DND-41 (cell line): ENCODE measurements at regions not wholly inside any gene's neighbourhood (a gene's known extent, or its start where the extent isn't known, plus 50 kb on each side); places are given as distances from the start of the nearest gene placed in this dataset.

Experiments used
- ATAC-seq: fragments of 200-7000 bp; cut with Tn5 transposase; 3 replicates; pipeline ENCODE4 v1.9.1; 2021; ENCODE audit warnings: low read depth; ENCODE audit not compliant: insufficient read depth
- DNase-seq: peaks from one replicate; pipeline ENCODE4 v3.0.0-alpha.2; 2020
- H2AFZ ChIP-seq: 2 replicates; pipeline ENCODE4 v1.6.0; 2012; ENCODE audit warnings: low read depth, low read length
- H3K27ac ChIP-seq: 2 replicates; pipeline ENCODE4 v1.5.1; 2012; ENCODE audit warnings: low read length, inconsistent platforms
- H3K27me3 ChIP-seq: fragments of 200-600 bp; sonication (generic); 2 replicates; pipeline ENCODE4 v1.6.0; 2012; ENCODE audit warnings: low read length, mild to moderate bottlenecking, inconsistent platforms; ENCODE audit not compliant: insufficient read depth, poor library complexity
- H3K36me3 ChIP-seq: 2 replicates; pipeline ENCODE4 v1.5.1; 2012; ENCODE audit warnings: low read length, inconsistent platforms; ENCODE audit not compliant: insufficient read depth
- H3K4me1 ChIP-seq: 2 replicates; pipeline ENCODE4 v1.5.1; 2012; ENCODE audit warnings: mild to moderate bottlenecking, low read length; ENCODE audit not compliant: insufficient read depth
- H3K4me2 ChIP-seq: 2 replicates; pipeline ENCODE4 v1.6.0; 2012; ENCODE audit warnings: mild to moderate bottlenecking, moderate library complexity, low read length, inconsistent platforms; ENCODE audit not compliant: insufficient read depth
- H3K4me3 ChIP-seq, 2 experiments: fragments of 200-600 bp in 1 of 2; shearing (Covaris generic) in 1 of 2; 2 replicates each; pipeline ENCODE4 v1.5.1; 2012 to 2016; ENCODE audit warnings: inconsistent platforms in 2 of 2, low read length in 2 of 2, mild to moderate bottlenecking in 2 of 2, low read depth in 1 of 2, moderate library complexity in 1 of 2
- H3K79me2 ChIP-seq: 2 replicates; pipeline ENCODE4 v1.6.0; 2012; ENCODE audit warnings: low read length, inconsistent platforms; ENCODE audit not compliant: insufficient read depth
- H3K9ac ChIP-seq: 2 replicates; pipeline ENCODE4 v1.6.0; 2012; ENCODE audit warnings: low read depth, mild to moderate bottlenecking, inconsistent platforms, low read length, moderate library complexity
- H3K9me3 ChIP-seq: 2 replicates; pipeline ENCODE4 v1.5.1; 2012; ENCODE audit warnings: low read length, moderate library complexity, mild to moderate bottlenecking, inconsistent platforms; ENCODE audit not compliant: insufficient read depth, severe bottlenecking
- H4K20me1 ChIP-seq: 2 replicates; pipeline ENCODE4 v1.6.0; 2012; ENCODE audit warnings: low read length; ENCODE audit not compliant: insufficient read depth
- EZH2 ChIP-seq: IDR thresholded peaks from 3 replicates; pipeline ENCODE4 v1.6.1; 2012; ENCODE audit warnings: borderline replicate concordance, low read depth, mild to moderate bottlenecking, moderate library complexity, low read length, inconsistent platforms; ENCODE audit not compliant: severe bottlenecking
- TF ChIP-seq, protein P1 (sequence below): IDR thresholded peaks from 2 replicates; pipeline ENCODE4 v1.5.1; 2012; ENCODE audit warnings: borderline replicate concordance, low read length, moderate library complexity, mild to moderate bottlenecking; ENCODE audit not compliant: poor library complexity, severe bottlenecking; ENCODE audit errors: extremely low read depth

DNA sequence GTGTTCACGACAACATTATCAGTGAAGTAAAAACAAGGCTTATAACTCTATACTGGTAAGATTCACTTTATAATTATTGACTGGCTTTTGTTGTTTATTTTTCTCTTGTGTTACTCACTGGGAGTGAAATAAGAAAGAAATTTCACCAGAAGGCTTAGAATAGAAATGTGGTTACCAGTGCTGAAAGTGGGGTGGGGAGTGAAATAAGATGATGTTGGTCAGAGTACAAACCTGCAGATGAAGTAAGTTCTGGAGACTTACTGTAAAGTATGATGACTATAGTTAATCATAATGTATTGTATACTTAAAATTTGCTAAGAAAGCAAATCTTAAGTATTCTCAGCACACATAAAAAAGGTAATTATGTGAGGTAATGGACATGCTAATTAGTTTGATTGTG is 198.4 kb downstream of the KLHL28 start:
- H3K4me1 ChIP-seq = no peaks in the 10 kb centered on the region
- no peak overlapping the region for H3K9ac ChIP-seq
- H3K9me3 ChIP-seq = no peaks in the 10 kb centered on the region
- H3K27me3 ChIP-seq = no peaks in the 10 kb centered on the region
- DNase-seq (no peak), ATAC-seq (no peak)
- H3K36me3 ChIP-seq = no peaks in the 10 kb centered on the region
- no peak overlapping the region for H3K4me3 ChIP-seq
- no peaks in the 10 kb centered on the region for H4K20me1 ChIP-seq
- H3K27ac ChIP-seq = no peak overlapping the region
- TF ChIP-seq, protein P1, sequence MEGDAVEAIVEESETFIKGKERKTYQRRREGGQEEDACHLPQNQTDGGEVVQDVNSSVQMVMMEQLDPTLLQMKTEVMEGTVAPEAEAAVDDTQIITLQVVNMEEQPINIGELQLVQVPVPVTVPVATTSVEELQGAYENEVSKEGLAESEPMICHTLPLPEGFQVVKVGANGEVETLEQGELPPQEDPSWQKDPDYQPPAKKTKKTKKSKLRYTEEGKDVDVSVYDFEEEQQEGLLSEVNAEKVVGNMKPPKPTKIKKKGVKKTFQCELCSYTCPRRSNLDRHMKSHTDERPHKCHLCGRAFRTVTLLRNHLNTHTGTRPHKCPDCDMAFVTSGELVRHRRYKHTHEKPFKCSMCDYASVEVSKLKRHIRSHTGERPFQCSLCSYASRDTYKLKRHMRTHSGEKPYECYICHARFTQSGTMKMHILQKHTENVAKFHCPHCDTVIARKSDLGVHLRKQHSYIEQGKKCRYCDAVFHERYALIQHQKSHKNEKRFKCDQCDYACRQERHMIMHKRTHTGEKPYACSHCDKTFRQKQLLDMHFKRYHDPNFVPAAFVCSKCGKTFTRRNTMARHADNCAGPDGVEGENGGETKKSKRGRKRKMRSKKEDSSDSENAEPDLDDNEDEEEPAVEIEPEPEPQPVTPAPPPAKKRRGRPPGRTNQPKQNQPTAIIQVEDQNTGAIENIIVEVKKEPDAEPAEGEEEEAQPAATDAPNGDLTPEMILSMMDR = no peak
- TF ChIP-seq EZH2 = no peak
- H2AFZ ChIP-seq = no peak overlapping the region
- no peak overlapping the region for H3K4me2 ChIP-seq
- no peaks in the 10 kb centered on the region for H3K79me2 ChIP-seq

DNA sequence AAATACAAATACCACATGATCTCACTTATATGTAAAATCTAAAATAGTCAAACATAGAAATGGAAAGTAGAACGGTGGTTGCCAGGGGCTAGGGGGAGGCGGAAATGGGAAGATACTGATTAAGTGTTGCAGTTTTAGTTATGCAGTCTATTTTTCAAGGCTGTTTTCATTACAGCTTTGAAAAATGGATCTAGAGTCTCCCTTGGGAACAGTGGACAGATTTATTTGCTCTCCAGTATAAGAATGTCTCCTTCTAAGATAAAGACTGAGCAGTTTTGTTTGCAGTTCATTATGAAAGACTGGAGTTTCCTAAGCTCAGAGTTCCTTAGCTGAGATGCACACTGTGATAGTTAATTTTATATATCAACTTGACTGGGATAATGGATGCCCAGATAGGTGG is 202.5 kb downstream of the KLHL28 start:
- no peak for DNase-seq
- no peak overlapping the region for H3K27ac ChIP-seq
- H4K20me1 ChIP-seq = no peaks in the 10 kb centered on the region
- TF ChIP-seq, protein P1 = no peak
- no peak for TF ChIP-seq EZH2
- H3K79me2 ChIP-seq = no peaks in the 10 kb centered on the region
- no peak overlapping the region for H3K4me2 ChIP-seq
- H3K4me3 ChIP-seq = no peak overlapping the region
- H3K9ac ChIP-seq = no peak overlapping the region
- no peak overlapping the region for H2AFZ ChIP-seq
- ATAC-seq = no peak
- H3K36me3 ChIP-seq = no peaks in the 10 kb centered on the region
- no peaks in the 10 kb centered on the region for H3K4me1 ChIP-seq
- no peaks in the 10 kb centered on the region for H3K27me3 ChIP-seq
- no peaks in the 10 kb centered on the region for H3K9me3 ChIP-seq

DNA sequence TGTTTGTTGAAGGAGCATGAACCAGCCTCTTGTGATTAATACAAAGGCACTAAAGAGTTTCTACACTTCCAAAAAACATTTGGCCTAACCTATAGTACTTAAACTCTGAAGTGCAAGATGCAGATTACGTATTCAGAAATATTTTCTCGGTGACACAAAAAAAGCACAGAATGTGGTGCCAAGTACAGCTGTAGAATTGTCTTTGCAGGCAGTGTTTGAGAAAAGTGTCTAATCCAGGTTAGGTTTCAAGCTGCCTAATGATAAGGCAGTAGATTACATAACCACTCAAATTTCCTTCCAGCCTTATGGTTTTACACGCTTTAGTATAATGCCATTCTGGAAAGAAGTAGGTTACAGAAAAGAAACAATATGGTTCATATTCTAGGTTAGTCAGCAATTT is 205.2 kb downstream of the KLHL28 start:
- no peaks in the 10 kb centered on the region for H3K4me1 ChIP-seq
- H3K4me3 ChIP-seq = no peak overlapping the region
- H3K36me3 ChIP-seq = no peaks in the 10 kb centered on the region
- no peaks in the 10 kb centered on the region for H4K20me1 ChIP-seq
- ATAC-seq (no peak), DNase-seq (no peak)
- no peak overlapping the region for H3K27ac ChIP-seq
- H2AFZ ChIP-seq = no peak overlapping the region
- TF ChIP-seq EZH2 = no peak
- TF ChIP-seq, protein P1 = no peak
- no peaks in the 10 kb centered on the region for H3K27me3 ChIP-seq
- no peak overlapping the region for H3K9ac ChIP-seq
- H3K79me2 ChIP-seq = no peaks in the 10 kb centered on the region
- H3K9me3 ChIP-seq = no peaks in the 10 kb centered on the region
- H3K4me2 ChIP-seq = no peak overlapping the region

DNA sequence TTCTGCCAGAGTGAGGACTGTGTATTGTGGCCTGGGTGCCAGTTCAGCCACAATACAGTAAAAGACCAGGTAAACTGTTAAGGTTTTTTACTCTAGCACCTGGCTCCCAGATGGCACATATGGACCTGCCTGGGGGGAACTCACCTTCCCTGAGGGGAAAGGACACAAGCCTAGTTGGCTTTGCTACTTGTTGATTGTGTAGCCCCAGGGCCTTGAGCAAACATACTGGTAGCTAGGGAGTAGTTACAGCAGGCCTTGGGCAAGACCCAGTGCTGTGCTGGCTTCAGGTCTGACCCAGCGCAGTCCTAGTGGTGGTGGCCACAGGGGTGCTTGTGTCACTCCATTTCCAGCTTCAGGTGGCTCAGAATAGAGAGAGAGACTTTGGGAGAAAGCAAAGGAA is 216.4 kb downstream of the KLHL28 start:
- DNase-seq (no peak), ATAC-seq (no peak)
- Histone ChIP-seq H3K9me3 (no peaks in the 10 kb centered on the region), H3K4me3 (no peak overlapping the region), H3K4me2 (no peak overlapping the region), H3K27me3 (no peaks in the 10 kb centered on the region), H3K36me3 (no peaks in the 10 kb centered on the region), H3K9ac (no peak overlapping the region), H4K20me1 (no peaks in the 10 kb centered on the region), H3K4me1 (no peaks in the 10 kb centered on the region), H3K27ac (no peak overlapping the region), H2AFZ (no peak overlapping the region), H3K79me2 (no peaks in the 10 kb centered on the region)
- TF ChIP-seq, protein P1 = no peak
- no peak for TF ChIP-seq EZH2
